WERI-Rb-1 (cell line): ENCODE measurements at regions not wholly inside any gene's neighbourhood (a gene's known extent, or its start where the extent isn't known, plus 50 kb on each side); places are given as distances from the start of the nearest gene placed in this dataset.
"Not testable (repeated sequence)": the region's sequence is repeated elsewhere in the genome, so short reads cannot be mapped to it uniquely, and the experiment has no call there.

Source experiments
- DNase-seq: peaks from one replicate; pipeline ENCODE4 v3.0.0-alpha.2; 2020
- H3K27ac ChIP-seq: fragments of 250-450 bp; sonication (Bioruptor Pico); 2 replicates; pipeline ENCODE4 v1.5.1; 2020; ENCODE audit warnings: mild to moderate bottlenecking, moderate library complexity
- H3K27me3 ChIP-seq: fragments of 250-450 bp; sonication (Bioruptor Pico); 2 replicates; pipeline ENCODE4 v1.5.1; 2021; ENCODE audit warnings: mild to moderate bottlenecking, low read depth, moderate library complexity; ENCODE audit not compliant: insufficient read depth, severe bottlenecking
- H3K36me3 ChIP-seq: fragments of 250-450 bp; sonication (Bioruptor Pico); 2 replicates; pipeline ENCODE4 v1.5.1; 2020; ENCODE audit warnings: mild to moderate bottlenecking, moderate library complexity
- H3K4me3 ChIP-seq: 2 replicates; pipeline ENCODE4 v1.5.1; 2011; ENCODE audit warnings: low read depth, mild to moderate bottlenecking, control low read depth, low read length
- H3K9me3 ChIP-seq: fragments of 250-450 bp; sonication (Bioruptor Pico); 2 replicates; pipeline ENCODE4 v1.5.1; 2021; ENCODE audit warnings: mild to moderate bottlenecking, moderate library complexity; ENCODE audit not compliant: severe bottlenecking
- CTCF ChIP-seq: IDR thresholded peaks from 2 replicates; pipeline ENCODE4 v1.5.1; 2011; ENCODE audit warnings: low read depth, mild to moderate bottlenecking, control low read depth, inconsistent platforms, low read length

GRCh38 chr10:33913194-33913593 is 578.7 kb upstream of the NRP1 start:
- Histone ChIP-seq H3K27ac (no peak overlapping the region), H3K27me3 (no peaks in the 10 kb centered on the region), H3K36me3 (no peaks in the 10 kb centered on the region), H3K9me3 (no peaks in the 10 kb centered on the region), H3K4me3 (no peak overlapping the region)
- no peak for TF ChIP-seq CTCF
- no peak for DNase-seq

- H3K27me3 ChIP-seq, H3K36me3 ChIP-seq, H3K4me3 ChIP-seq, DNase-seq, H3K27ac ChIP-seq, H3K9me3 ChIP-seq: not testable (repeated sequence)
Observed at GRCh38 chr10:33909476-33909875, 575.0 kb upstream of the NRP1 start.

GRCh38 chr10:33901166-33901565 is 566.7 kb upstream of the NRP1 start:
- Histone ChIP-seq H3K27me3 (no peaks in the 10 kb centered on the region), H3K4me3 (no peak overlapping the region), H3K36me3 (no peaks in the 10 kb centered on the region), H3K27ac (no peak overlapping the region), H3K9me3 (no peaks in the 10 kb centered on the region)
- no peak for TF ChIP-seq CTCF
- DNase-seq: no peak

- H3K4me3 ChIP-seq: no peak overlapping the region
- no peak overlapping the region for H3K27ac ChIP-seq
- DNase-seq: no peak
- H3K9me3 ChIP-seq: no peaks in the 10 kb centered on the region
- H3K36me3 ChIP-seq: no peaks in the 10 kb centered on the region
- H3K27me3 ChIP-seq: no peaks in the 10 kb centered on the region
- TF ChIP-seq CTCF: no peak
Observed at GRCh38 chr10:33900596-33900995, 566.1 kb upstream of the NRP1 start.

GRCh38 chr10:33899578-33900531 is 565.4 kb upstream of the NRP1 start:
- Histone ChIP-seq H3K27me3 (no peaks in the 10 kb centered on the region), H3K9me3 (no peaks in the 10 kb centered on the region), H3K27ac (no peak overlapping the region), H3K36me3 (no peaks in the 10 kb centered on the region), H3K4me3 (no peak overlapping the region)
- no peak for DNase-seq
- TF ChIP-seq CTCF: no peak

- Histone ChIP-seq H3K27me3 (no peaks in the 10 kb centered on the region), H3K9me3 (no peaks in the 10 kb centered on the region), H3K27ac (no peak overlapping the region), H3K36me3 (no peaks in the 10 kb centered on the region), H3K4me3 (no peak overlapping the region)
- DNase-seq: no peak
- no peak for TF ChIP-seq CTCF
Observed at GRCh38 chr10:33897291-33897752, 562.9 kb upstream of the NRP1 start.
